OCI-LY1 (cell line): ENCODE measurements at regions not wholly inside any gene's neighbourhood (a gene's known extent, or its start where the extent isn't known, plus 50 kb on each side); places are given as distances from the start of the nearest gene placed in this dataset.

Experiments
- H2AFZ ChIP-seq: fragments of 200-600 bp; sonication (generic), shearing (Covaris generic); 2 replicates; pipeline ENCODE4 v1.6.0; 2014; ENCODE audit warnings: antibody characterized with exemption, mild to moderate bottlenecking, low read length
- H3F3A ChIP-seq: fragments of 200-600 bp; sonication (generic), shearing (Covaris generic); 2 replicates; pipeline ENCODE4 v1.6.0; 2014; ENCODE audit warnings: mild to moderate bottlenecking, antibody characterized with exemption, low read length, moderate library complexity; ENCODE audit not compliant: insufficient read depth
- H3K27ac ChIP-seq: fragments of 200-600 bp; sonication (generic); 2 replicates; pipeline ENCODE4 v1.5.1; 2014; ENCODE audit warnings: low read length, mixed run types, mild to moderate bottlenecking, low read depth; ENCODE audit not compliant: poor library complexity, severe bottlenecking
- H3K27me3 ChIP-seq: fragments of 200-600 bp; sonication (generic); 2 replicates; pipeline ENCODE4 v1.6.0; 2014; ENCODE audit warnings: antibody characterized with exemption, mild to moderate bottlenecking, low read length, moderate library complexity; ENCODE audit not compliant: insufficient read depth
- H3K36me3 ChIP-seq: fragments of 200-600 bp; sonication (generic); 2 replicates; pipeline ENCODE4 v1.6.1; 2014; ENCODE audit warnings: mild to moderate bottlenecking, antibody characterized with exemption, low read length, moderate library complexity, mixed read lengths; ENCODE audit not compliant: insufficient read depth
- H3K4me1 ChIP-seq: fragments of 200-600 bp; sonication (generic); 2 replicates; pipeline ENCODE4 v1.5.1; 2014; ENCODE audit warnings: mild to moderate bottlenecking, low read length, moderate library complexity; ENCODE audit not compliant: insufficient read depth, severe bottlenecking
- H3K4me2 ChIP-seq: fragments of 200-600 bp; sonication (generic), shearing (Covaris generic); 2 replicates; pipeline ENCODE4 v1.6.1; 2014; ENCODE audit warnings: low read length
- H3K4me3 ChIP-seq: fragments of 200-600 bp; sonication (generic); 2 replicates; pipeline ENCODE4 v1.5.1; 2014; ENCODE audit warnings: low read length, low read depth, mild to moderate bottlenecking, mixed read lengths; ENCODE audit not compliant: poor library complexity, severe bottlenecking
- H3K79me2 ChIP-seq: fragments of 200-600 bp; shearing (Covaris generic); 2 replicates; pipeline ENCODE4 v1.6.1; 2016; ENCODE audit warnings: mixed run types, low read length, mixed read lengths; ENCODE audit not compliant: insufficient read depth
- H3K9ac ChIP-seq: fragments of 200-600 bp; sonication (generic), shearing (Covaris generic); 2 replicates; pipeline ENCODE4 v1.6.1; 2014; ENCODE audit warnings: mild to moderate bottlenecking, low read length, mixed read lengths
- H3K9me2 ChIP-seq: fragments of 200-600 bp; sonication (generic), shearing (Covaris generic); 2 replicates; pipeline ENCODE4 v1.6.1; 2014; ENCODE audit warnings: low read depth, mild to moderate bottlenecking, low read length, mixed read lengths
- H3K9me3 ChIP-seq: fragments of 200-600 bp; shearing (Covaris generic); 2 replicates; pipeline ENCODE4 v1.6.1; 2014; ENCODE audit warnings: low read length, mixed read lengths
- H4K20me1 ChIP-seq: fragments of 200-600 bp; sonication (generic), shearing (Covaris generic); 2 replicates; pipeline ENCODE4 v1.6.0; 2016; ENCODE audit warnings: mild to moderate bottlenecking, low read length; ENCODE audit not compliant: insufficient read depth
- EZH2 ChIP-seq: fragments of 200-600 bp; sonication (generic), shearing (Covaris generic); IDR thresholded peaks from 2 replicates; pipeline ENCODE4 v1.8.0; 2017; ENCODE audit warnings: borderline replicate concordance, mixed run types, mild to moderate bottlenecking, antibody characterized with exemption, low read length, moderate library complexity, mixed read lengths
- TF ChIP-seq, protein P1 (sequence below): fragments of 200-600 bp; sonication (generic), shearing (Covaris generic); IDR thresholded peaks from 2 replicates; pipeline ENCODE4 v1.5.1; 2017; ENCODE audit warnings: mild to moderate bottlenecking, antibody characterized with exemption, low read length, moderate library complexity, mixed read lengths

DNA sequence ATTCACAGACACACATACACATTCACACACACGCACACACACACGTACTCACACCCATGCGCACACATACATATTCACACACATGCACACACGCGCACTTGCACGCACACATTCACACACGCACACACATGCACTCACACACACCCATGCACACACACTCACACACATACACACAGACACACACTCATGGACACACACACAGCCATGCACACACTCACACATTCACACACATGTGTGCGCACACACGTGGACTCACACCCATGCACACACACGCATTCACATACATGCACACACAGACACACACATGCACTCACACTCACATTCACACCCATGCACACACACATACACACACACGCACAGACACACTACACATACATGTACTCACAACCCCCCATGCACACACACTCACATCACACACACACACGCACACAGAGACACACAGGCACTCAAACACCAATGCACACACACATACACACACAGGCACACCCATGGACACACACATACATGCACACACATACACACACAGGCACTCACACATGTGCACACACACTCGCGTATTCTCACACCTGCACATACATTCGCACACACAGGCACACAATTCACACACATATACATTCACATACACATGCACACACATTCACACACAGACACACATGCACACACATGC is 589.1 kb downstream of the PTPRU start:
- H2AFZ ChIP-seq, result no peak overlapping the region
- H4K20me1 ChIP-seq, result no peaks in the 10 kb centered on the region
- no peak overlapping the region for H3K4me2 ChIP-seq
- TF ChIP-seq EZH2, result no peak
- TF ChIP-seq, protein P1, sequence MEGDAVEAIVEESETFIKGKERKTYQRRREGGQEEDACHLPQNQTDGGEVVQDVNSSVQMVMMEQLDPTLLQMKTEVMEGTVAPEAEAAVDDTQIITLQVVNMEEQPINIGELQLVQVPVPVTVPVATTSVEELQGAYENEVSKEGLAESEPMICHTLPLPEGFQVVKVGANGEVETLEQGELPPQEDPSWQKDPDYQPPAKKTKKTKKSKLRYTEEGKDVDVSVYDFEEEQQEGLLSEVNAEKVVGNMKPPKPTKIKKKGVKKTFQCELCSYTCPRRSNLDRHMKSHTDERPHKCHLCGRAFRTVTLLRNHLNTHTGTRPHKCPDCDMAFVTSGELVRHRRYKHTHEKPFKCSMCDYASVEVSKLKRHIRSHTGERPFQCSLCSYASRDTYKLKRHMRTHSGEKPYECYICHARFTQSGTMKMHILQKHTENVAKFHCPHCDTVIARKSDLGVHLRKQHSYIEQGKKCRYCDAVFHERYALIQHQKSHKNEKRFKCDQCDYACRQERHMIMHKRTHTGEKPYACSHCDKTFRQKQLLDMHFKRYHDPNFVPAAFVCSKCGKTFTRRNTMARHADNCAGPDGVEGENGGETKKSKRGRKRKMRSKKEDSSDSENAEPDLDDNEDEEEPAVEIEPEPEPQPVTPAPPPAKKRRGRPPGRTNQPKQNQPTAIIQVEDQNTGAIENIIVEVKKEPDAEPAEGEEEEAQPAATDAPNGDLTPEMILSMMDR, result no peak
- no peaks in the 10 kb centered on the region for H3K79me2 ChIP-seq
- H3K9me2 ChIP-seq, result no peaks in the 10 kb centered on the region
- H3K4me1 ChIP-seq, result no peaks in the 10 kb centered on the region
- no peak overlapping the region for H3K27ac ChIP-seq
- no peaks in the 10 kb centered on the region for H3F3A ChIP-seq
- H3K27me3 ChIP-seq, result no peaks in the 10 kb centered on the region
- no peaks in the 10 kb centered on the region for H3K36me3 ChIP-seq
- no peaks in the 10 kb centered on the region for H3K9me3 ChIP-seq
- H3K4me3 ChIP-seq, result no peak overlapping the region
- no peak overlapping the region for H3K9ac ChIP-seq

GRCh38 chr1:29824511-29825273 is 588.4 kb downstream of the PTPRU start:
- Histone ChIP-seq H3K27ac (no peak overlapping the region), H3K9me3 (no peaks in the 10 kb centered on the region), H3K4me3 (no peak overlapping the region), H3K79me2 (no peaks in the 10 kb centered on the region), H3K27me3 (no peaks in the 10 kb centered on the region), H3K9ac (no peak overlapping the region), H3K4me2 (no peak overlapping the region), H2AFZ (no peak overlapping the region), H3K36me3 (no peaks in the 10 kb centered on the region), H3F3A (no peaks in the 10 kb centered on the region), H3K4me1 (no peaks in the 10 kb centered on the region), H4K20me1 (no peaks in the 10 kb centered on the region), H3K9me2 (no peaks in the 10 kb centered on the region)
- no peak for TF ChIP-seq EZH2
- TF ChIP-seq, protein P1, result no peak

DNA sequence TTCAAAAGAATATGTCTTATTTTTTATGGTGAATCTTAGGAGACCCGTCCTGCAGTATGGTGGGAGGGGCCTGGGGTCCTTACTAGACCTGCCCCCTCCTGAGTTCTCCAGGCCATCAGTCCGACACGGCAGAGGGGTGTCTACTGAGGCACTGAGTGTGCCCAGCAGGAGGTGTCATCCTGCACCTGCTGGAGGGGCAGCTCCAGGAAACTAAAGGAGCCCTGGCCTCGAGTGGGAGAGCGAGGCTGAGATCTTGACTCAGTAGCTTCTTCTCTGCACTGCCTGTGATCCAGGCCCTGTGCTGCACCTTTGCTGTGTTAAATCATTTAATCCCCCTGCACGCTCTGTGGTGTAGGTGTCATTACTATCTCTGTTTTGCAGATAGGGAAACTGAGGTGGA is 587.7 kb downstream of the PTPRU start:
- Histone ChIP-seq H3K9ac (no peak overlapping the region), H4K20me1 (no peaks in the 10 kb centered on the region), H3K36me3 (no peaks in the 10 kb centered on the region), H3K4me3 (no peak overlapping the region), H2AFZ (no peak overlapping the region), H3K4me2 (no peak overlapping the region), H3K9me2 (no peaks in the 10 kb centered on the region), H3K4me1 (no peaks in the 10 kb centered on the region), H3K27ac (no peak overlapping the region), H3K27me3 (no peaks in the 10 kb centered on the region), H3K79me2 (no peaks in the 10 kb centered on the region), H3K9me3 (no peaks in the 10 kb centered on the region), H3F3A (no peaks in the 10 kb centered on the region)
- TF ChIP-seq, protein P1, result no peak
- no peak for TF ChIP-seq EZH2
